ENCODE measurements at regions not wholly inside any gene's neighbourhood (a gene's known extent, or its start where the extent isn't known, plus 50 kb on each side); places are given as distances from the start of the nearest gene placed in this dataset.

- H3K9me3 Mint-ChIP-seq (ENCODE audit: insufficient read depth): peaks cover 3% of the 10 kb centered on the region
- Histone ChIP-seq H3K27me3 (replicated peaks in 1 of 4; ENCODE audit: control extremely low read depth in 1 of 4, control insufficient read depth in 3 of 4, insufficient read depth in 4 of 4, low read length in 3 of 4) (no peaks in the 10 kb centered on the region), H2AFZ (ENCODE audit: insufficient read depth, low read depth, low read length, poor library complexity, severe bottlenecking) (no peak overlapping the region), H3K9me3 (ENCODE audit: control extremely low read depth in 1 of 3, control insufficient read depth in 2 of 3, insufficient read depth in 1 of 3, low read length in 2 of 3) (no peaks in the 10 kb centered on the region), H3K9ac (ENCODE audit: low read length) (no peak overlapping the region), H3K4me3 (ENCODE audit: control extremely low read depth in 1 of 5, extremely low read depth in 1 of 5, insufficient read depth in 1 of 5, low read depth in 2 of 5, low read length in 4 of 5) (no peak overlapping the region), H3K4me2 (replicated peaks; ENCODE audit: low read depth, low read length, poor library complexity, severe bottlenecking) (no peak overlapping the region), H3K4me1 (ENCODE audit: control insufficient read depth in 2 of 2, insufficient read depth in 2 of 2, low read length in 2 of 2) (no peaks in the 10 kb centered on the region), H3K27ac (ENCODE audit: low read length in 2 of 2) (no peak overlapping the region), H4K20me1 (ENCODE audit: control insufficient read depth, insufficient read depth, low read length, poor library complexity, severe bottlenecking) (no peaks in the 10 kb centered on the region), H3K36me3 (replicated peaks in 1 of 2; ENCODE audit: control extremely low read depth in 1 of 2, control insufficient read depth in 1 of 2, extremely low read depth in 1 of 2, insufficient read depth in 2 of 2, low read length in 1 of 2) (no peaks in the 10 kb centered on the region), H3K79me2 (ENCODE audit: control insufficient read depth, insufficient read depth, low read length) (no peaks in the 10 kb centered on the region)
- WGBS (ENCODE audit: insufficient coverage): no CpG with 5 or more reads among the region's 2 CpGs
- H3K27me3 Mint-ChIP-seq: no peaks in the 10 kb centered on the region
- DNase-seq: no peak
- CTCF ChIA-PET: interaction anchor here (0.6 kb wide), 1 partner anchor 565 kb away, joined by 3 read pairs; no protein-coding TSS in a partner anchor
- POLR2A ChIA-PET: no interaction called here
- H3K27ac Mint-ChIP-seq: no peak overlapping the region
- TF ChIP-seq CTCF (IDR thresholded peaks at IDR 0.05): no peak
- TF ChIP-seq EZH2 (IDR thresholded peaks at IDR 0.05; ENCODE audit: borderline replicate concordance, insufficient read depth, low read depth, low read length, poor library complexity, severe bottlenecking): no peak
- intact Hi-C loops (cut with micrococcal nuclease): no loop called here
- no peak for ATAC-seq (ENCODE audit: low read depth)
- no peaks in the 10 kb centered on the region for H3K4me1 Mint-ChIP-seq
- no peak overlapping the region for H3K4me3 Mint-ChIP-seq
These were observed 1040.0 kb downstream of the STPG2 start for GRCh38 chr4:97103252-97103651.

- Histone ChIP-seq H2AFZ (ENCODE audit: insufficient read depth, low read depth, low read length, poor library complexity, severe bottlenecking) (no peak overlapping the region), H3K4me1 (ENCODE audit: control insufficient read depth in 2 of 2, insufficient read depth in 2 of 2, low read length in 2 of 2) (no peaks in the 10 kb centered on the region), H3K36me3 (replicated peaks in 1 of 2; ENCODE audit: control extremely low read depth in 1 of 2, control insufficient read depth in 1 of 2, extremely low read depth in 1 of 2, insufficient read depth in 2 of 2, low read length in 1 of 2) (no peaks in the 10 kb centered on the region), H3K79me2 (ENCODE audit: control insufficient read depth, insufficient read depth, low read length) (no peaks in the 10 kb centered on the region), H3K4me2 (replicated peaks; ENCODE audit: low read depth, low read length, poor library complexity, severe bottlenecking) (no peak overlapping the region), H3K9ac (ENCODE audit: low read length) (no peak overlapping the region), H3K27ac (ENCODE audit: low read length in 2 of 2) (no peak overlapping the region), H4K20me1 (ENCODE audit: control insufficient read depth, insufficient read depth, low read length, poor library complexity, severe bottlenecking) (no peaks in the 10 kb centered on the region), H3K27me3 (replicated peaks in 1 of 4; ENCODE audit: control extremely low read depth in 1 of 4, control insufficient read depth in 3 of 4, insufficient read depth in 4 of 4, low read length in 3 of 4) (no peaks in the 10 kb centered on the region), H3K4me3 (ENCODE audit: control extremely low read depth in 1 of 5, extremely low read depth in 1 of 5, insufficient read depth in 1 of 5, low read depth in 2 of 5, low read length in 4 of 5) (no peak overlapping the region), H3K9me3 (ENCODE audit: control extremely low read depth in 1 of 3, control insufficient read depth in 2 of 3, insufficient read depth in 1 of 3, low read length in 2 of 3) (no peaks in the 10 kb centered on the region)
- no peak overlapping the region for H3K4me3 Mint-ChIP-seq
- TF ChIP-seq CTCF (IDR thresholded peaks at IDR 0.05): no peak
- TF ChIP-seq EZH2 (IDR thresholded peaks at IDR 0.05; ENCODE audit: borderline replicate concordance, insufficient read depth, low read depth, low read length, poor library complexity, severe bottlenecking): no peak
- ChIA-PET CTCF (no interaction called here), POLR2A (no interaction called here)
- WGBS (ENCODE audit: insufficient coverage): no CpG with 5 or more reads among the region's 2 CpGs
- peaks cover 3% of the 10 kb centered on the region for H3K9me3 Mint-ChIP-seq (ENCODE audit: insufficient read depth)
- DNase-seq (no peak), ATAC-seq (ENCODE audit: low read depth) (no peak)
- H3K4me1 Mint-ChIP-seq: no peaks in the 10 kb centered on the region
- H3K27ac Mint-ChIP-seq: no peak overlapping the region
- no peaks in the 10 kb centered on the region for H3K27me3 Mint-ChIP-seq
- intact Hi-C loops (cut with micrococcal nuclease): no loop called here
These were observed 1039.3 kb downstream of the STPG2 start for GRCh38 chr4:97104006-97104405.
